DOHH2 (cell line): ENCODE measurements at regions not wholly inside any gene's neighbourhood (a gene's known extent, or its start where the extent isn't known, plus 50 kb on each side); places are given as distances from the start of the nearest gene placed in this dataset.

ENCODE experiments used
- EZH2phosphoT487 ChIP-seq: fragments of 200-600 bp; sonication (generic); IDR thresholded peaks from 2 replicates; pipeline ENCODE4 v1.6.1; 2017; ENCODE audit warnings: borderline replicate concordance, mild to moderate bottlenecking, antibody characterized with exemption, low read length, moderate library complexity, mixed read lengths
- TF ChIP-seq, protein P1 (sequence below): fragments of 200-600 bp; sonication (generic); IDR thresholded peaks from one replicate; pipeline ENCODE4 v1.5.1; 2014; ENCODE audit warnings: antibody characterized with exemption, mild to moderate bottlenecking, low read depth, low read length; ENCODE audit not compliant: poor library complexity, severe bottlenecking

DNA sequence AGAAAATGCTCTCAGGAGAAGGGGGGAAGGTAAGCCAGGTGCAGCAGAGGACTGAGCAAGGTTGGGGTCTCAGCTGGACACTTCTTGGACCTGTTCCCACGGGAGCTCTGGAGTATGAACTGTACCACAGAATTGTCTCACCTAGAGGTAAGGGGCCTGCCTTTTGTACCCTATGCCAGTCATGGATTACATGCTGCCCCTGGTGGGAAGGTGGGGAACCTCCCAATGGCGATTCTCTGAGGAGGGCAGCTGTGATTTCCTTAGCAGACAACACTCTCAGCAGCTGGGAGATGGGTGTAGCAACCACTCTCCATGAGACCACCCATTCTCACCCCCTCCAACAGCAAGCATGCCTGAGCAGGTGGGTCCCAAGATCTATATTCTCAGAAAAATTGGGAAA lies 329.4 kb upstream of the CTNNB1 start:
- TF ChIP-seq, protein P1, sequence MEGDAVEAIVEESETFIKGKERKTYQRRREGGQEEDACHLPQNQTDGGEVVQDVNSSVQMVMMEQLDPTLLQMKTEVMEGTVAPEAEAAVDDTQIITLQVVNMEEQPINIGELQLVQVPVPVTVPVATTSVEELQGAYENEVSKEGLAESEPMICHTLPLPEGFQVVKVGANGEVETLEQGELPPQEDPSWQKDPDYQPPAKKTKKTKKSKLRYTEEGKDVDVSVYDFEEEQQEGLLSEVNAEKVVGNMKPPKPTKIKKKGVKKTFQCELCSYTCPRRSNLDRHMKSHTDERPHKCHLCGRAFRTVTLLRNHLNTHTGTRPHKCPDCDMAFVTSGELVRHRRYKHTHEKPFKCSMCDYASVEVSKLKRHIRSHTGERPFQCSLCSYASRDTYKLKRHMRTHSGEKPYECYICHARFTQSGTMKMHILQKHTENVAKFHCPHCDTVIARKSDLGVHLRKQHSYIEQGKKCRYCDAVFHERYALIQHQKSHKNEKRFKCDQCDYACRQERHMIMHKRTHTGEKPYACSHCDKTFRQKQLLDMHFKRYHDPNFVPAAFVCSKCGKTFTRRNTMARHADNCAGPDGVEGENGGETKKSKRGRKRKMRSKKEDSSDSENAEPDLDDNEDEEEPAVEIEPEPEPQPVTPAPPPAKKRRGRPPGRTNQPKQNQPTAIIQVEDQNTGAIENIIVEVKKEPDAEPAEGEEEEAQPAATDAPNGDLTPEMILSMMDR, result no peak
- TF ChIP-seq EZH2phosphoT487, result no peak
